ENCODE measurements at regions not wholly inside any gene's neighbourhood (a gene's known extent, or its start where the extent isn't known, plus 50 kb on each side); places are given as distances from the start of the nearest gene placed in this dataset.

DNA sequence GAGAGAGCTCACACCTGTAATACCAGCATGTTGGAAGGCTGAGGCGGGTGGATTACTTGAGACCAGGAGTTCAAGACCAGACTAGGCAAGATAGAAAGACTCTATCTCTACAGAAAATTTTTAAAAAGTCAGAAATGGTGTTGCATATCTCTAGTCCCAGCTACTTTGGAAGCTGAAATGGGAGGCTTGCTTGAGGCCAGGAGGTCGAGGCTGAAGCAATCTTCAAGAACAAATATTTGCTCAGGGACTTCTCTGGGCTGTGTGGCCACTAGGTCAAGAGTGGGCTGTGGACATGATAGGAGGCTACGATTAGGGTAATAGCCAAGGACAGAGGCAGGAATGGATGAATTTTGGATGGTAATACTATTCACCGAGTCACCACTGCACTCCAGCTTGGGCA, 135.8 kb upstream of the PEG3 start:
- no peak for TF ChIP-seq CTCF (IDR thresholded peaks at IDR 0.05; ENCODE audit: low read depth, low read length)
- no peak for TF ChIP-seq EZH2phosphoT487 (IDR thresholded peaks at IDR 0.05; ENCODE audit: low read depth)
